ENCODE measurements at regions not wholly inside any gene's neighbourhood (a gene's known extent, or its start where the extent isn't known, plus 50 kb on each side); places are given as distances from the start of the nearest gene placed in this dataset.

GRCh38 chr15:47194718-47195117 lies 522.6 kb upstream of the SEMA6D start:
- no TSS peak for BruUV-seq (replicated peaks)
- peak; percentile 68 for DNase-seq (ENCODE audit: low spot score)
- intact Hi-C loops (cut with micrococcal nuclease; ENCODE audit: unreplicated experiment) = loop anchor here (5.0 to 10.0 kb wide), 3 partner anchors 278 to 1160 kb away; no protein-coding TSS in a partner anchor
- ChIA-PET POLR2A (ENCODE audit: low non-redundant PET) (no interaction called here), CTCF (interaction anchor here (0.5 to 2.3 kb wide), 2 partner anchors 793 to 890 kb away, joined by 3 to 20 read pairs; no protein-coding TSS in a partner anchor)
- no peak overlapping the region for H3K4me3 ChIP-seq (ENCODE audit: low read depth, low read length, poor library complexity, severe bottlenecking)
- H3K4me1 ChIP-seq (ENCODE audit: insufficient read depth, low read length, poor library complexity, severe bottlenecking) = peaks cover 45% of the 10 kb centered on the region
- no peak for TF ChIP-seq EZH2 (IDR thresholded peaks at IDR 0.05; ENCODE audit: borderline replicate concordance, low read depth, low read length, poor library complexity, severe bottlenecking)
- TF ChIP-seq, protein P1, sequence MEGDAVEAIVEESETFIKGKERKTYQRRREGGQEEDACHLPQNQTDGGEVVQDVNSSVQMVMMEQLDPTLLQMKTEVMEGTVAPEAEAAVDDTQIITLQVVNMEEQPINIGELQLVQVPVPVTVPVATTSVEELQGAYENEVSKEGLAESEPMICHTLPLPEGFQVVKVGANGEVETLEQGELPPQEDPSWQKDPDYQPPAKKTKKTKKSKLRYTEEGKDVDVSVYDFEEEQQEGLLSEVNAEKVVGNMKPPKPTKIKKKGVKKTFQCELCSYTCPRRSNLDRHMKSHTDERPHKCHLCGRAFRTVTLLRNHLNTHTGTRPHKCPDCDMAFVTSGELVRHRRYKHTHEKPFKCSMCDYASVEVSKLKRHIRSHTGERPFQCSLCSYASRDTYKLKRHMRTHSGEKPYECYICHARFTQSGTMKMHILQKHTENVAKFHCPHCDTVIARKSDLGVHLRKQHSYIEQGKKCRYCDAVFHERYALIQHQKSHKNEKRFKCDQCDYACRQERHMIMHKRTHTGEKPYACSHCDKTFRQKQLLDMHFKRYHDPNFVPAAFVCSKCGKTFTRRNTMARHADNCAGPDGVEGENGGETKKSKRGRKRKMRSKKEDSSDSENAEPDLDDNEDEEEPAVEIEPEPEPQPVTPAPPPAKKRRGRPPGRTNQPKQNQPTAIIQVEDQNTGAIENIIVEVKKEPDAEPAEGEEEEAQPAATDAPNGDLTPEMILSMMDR (conservative IDR thresholded peaks at IDR 0.05; ENCODE audit: low read depth, low read length) = peak; percentile 63
- no peak overlapping the region for H3K27ac ChIP-seq (ENCODE audit: low read depth, low read length, poor library complexity, severe bottlenecking)
- H3K9me3 ChIP-seq (ENCODE audit: low read depth, low read length, poor library complexity, severe bottlenecking) = no peaks in the 10 kb centered on the region
- no peaks in the 10 kb centered on the region for H3K36me3 ChIP-seq (ENCODE audit: insufficient read depth, low read length, poor library complexity, severe bottlenecking)
- H3K27me3 ChIP-seq (replicated peaks; ENCODE audit: insufficient read depth, low read depth, low read length, poor library complexity) = no peaks in the 10 kb centered on the region

DNA sequence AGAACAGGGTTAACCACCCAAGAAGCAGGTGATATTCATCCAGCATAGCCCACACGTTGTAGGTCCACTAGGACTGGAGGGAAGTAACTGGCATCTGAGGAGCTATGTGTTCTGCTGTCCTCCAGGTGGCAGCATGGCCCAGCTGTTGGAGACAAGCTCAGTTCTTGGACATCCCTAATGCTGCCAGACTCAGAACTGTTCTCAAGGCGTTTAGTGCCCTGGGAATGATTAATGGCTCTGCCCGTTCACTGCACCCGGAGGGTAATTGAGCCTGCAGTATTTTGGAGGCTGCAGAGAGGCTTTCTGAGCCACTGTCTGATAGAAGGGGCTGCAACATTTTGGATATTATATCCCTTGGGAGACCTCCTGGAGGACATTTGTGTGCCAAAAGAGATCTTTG lies 521.3 kb upstream of the SEMA6D start:
- DNase-seq (ENCODE audit: low spot score) = peak; percentile 98
- no peak for TF ChIP-seq EZH2 (IDR thresholded peaks at IDR 0.05; ENCODE audit: borderline replicate concordance, low read depth, low read length, poor library complexity, severe bottlenecking)
- TF ChIP-seq, protein P1 (conservative IDR thresholded peaks at IDR 0.05; ENCODE audit: low read depth, low read length) = peak; percentile 88
- CTCF ChIA-PET = interaction anchor here (0.6 to 2.3 kb wide), 18 partner anchors 55 to 1089 kb away, joined by 3 to 39 read pairs (median 4); no protein-coding TSS in a partner anchor
- intact Hi-C loops (cut with micrococcal nuclease; ENCODE audit: unreplicated experiment) = loop anchor here (1.0 to 10.0 kb wide), 8 partner anchors 226 to 1159 kb away; partner anchors contain the start of gene SEMA6D
- no peaks in the 10 kb centered on the region for H3K9me3 ChIP-seq (ENCODE audit: low read depth, low read length, poor library complexity, severe bottlenecking)
- H3K4me1 ChIP-seq (ENCODE audit: insufficient read depth, low read length, poor library complexity, severe bottlenecking) = peaks cover 46% of the 10 kb centered on the region
- H3K27me3 ChIP-seq (replicated peaks; ENCODE audit: insufficient read depth, low read depth, low read length, poor library complexity) = no peaks in the 10 kb centered on the region
- no TSS peak for BruUV-seq (replicated peaks)
- H3K4me3 ChIP-seq (ENCODE audit: low read depth, low read length, poor library complexity, severe bottlenecking) = no peak overlapping the region
- H3K36me3 ChIP-seq (ENCODE audit: insufficient read depth, low read length, poor library complexity, severe bottlenecking) = no peaks in the 10 kb centered on the region
- POLR2A ChIA-PET (ENCODE audit: low non-redundant PET) = interaction anchor here (0.6 kb wide), 1 partner anchor 225 kb away, joined by 3 read pairs; no protein-coding TSS in a partner anchor
- H3K27ac ChIP-seq (ENCODE audit: low read depth, low read length, poor library complexity, severe bottlenecking) = peak overlapping the region; percentile 22

DNA sequence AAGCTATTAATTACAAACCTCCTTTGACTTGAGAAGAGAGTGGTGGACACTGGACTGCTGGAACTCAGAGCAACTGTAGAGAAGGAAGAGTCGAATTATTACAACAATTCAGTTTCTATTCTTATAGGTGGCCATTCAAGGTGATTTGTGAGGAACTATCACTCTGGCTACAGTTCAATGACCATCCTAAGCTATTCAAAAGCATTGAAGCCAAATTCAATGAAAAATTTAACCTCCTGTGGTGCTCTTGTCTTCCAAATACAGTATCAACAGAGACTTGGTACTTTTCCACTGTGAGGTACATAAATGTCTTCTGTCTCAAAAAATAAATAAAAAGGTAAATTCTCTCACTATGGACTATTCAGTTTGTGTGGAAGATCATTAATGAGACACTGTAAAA lies 513.3 kb upstream of the SEMA6D start:
- no peak overlapping the region for H3K27ac ChIP-seq (ENCODE audit: low read depth, low read length, poor library complexity, severe bottlenecking)
- BruUV-seq (replicated peaks) = no TSS peak
- no peak for DNase-seq (ENCODE audit: low spot score)

More for the DNA sequence above, 513.3 kb upstream of the SEMA6D start:
- peaks cover 8% of the 10 kb centered on the region for H3K4me1 ChIP-seq (ENCODE audit: insufficient read depth, low read length, poor library complexity, severe bottlenecking)
- H3K9me3 ChIP-seq (ENCODE audit: low read depth, low read length, poor library complexity, severe bottlenecking) = no peaks in the 10 kb centered on the region
- ChIA-PET CTCF (no interaction called here), POLR2A (ENCODE audit: low non-redundant PET) (no interaction called here)
- H3K36me3 ChIP-seq (ENCODE audit: insufficient read depth, low read length, poor library complexity, severe bottlenecking) = no peaks in the 10 kb centered on the region
- no peak overlapping the region for H3K4me3 ChIP-seq (ENCODE audit: low read depth, low read length, poor library complexity, severe bottlenecking)
- no peaks in the 10 kb centered on the region for H3K27me3 ChIP-seq (replicated peaks; ENCODE audit: insufficient read depth, low read depth, low read length, poor library complexity)
- intact Hi-C loops (cut with micrococcal nuclease; ENCODE audit: unreplicated experiment) = no loop called here
- TF ChIP-seq, protein P1 (conservative IDR thresholded peaks at IDR 0.05; ENCODE audit: low read depth, low read length) = no peak
- TF ChIP-seq EZH2 (IDR thresholded peaks at IDR 0.05; ENCODE audit: borderline replicate concordance, low read depth, low read length, poor library complexity, severe bottlenecking) = no peak
